Upper lobe of left lung (tissue), 6 donors: ENCODE measurements at regions not wholly inside any gene's neighbourhood (a gene's known extent, or its start where the extent isn't known, plus 50 kb on each side); places are given as distances from the start of the nearest gene placed in this dataset.

ENCODE experiments used
- ATAC-seq, 2 donors: fragments of 200-7000 bp; cut with Tn5 transposase; one replicate each; pipeline ENCODE4 v1.9.1; 2022; ENCODE audit warnings: mild to moderate bottlenecking in 2 of 2, moderate library complexity in 2 of 2; ENCODE audit not compliant: low FRiP score in 2 of 2
- DNase-seq, 2 donors: peaks; one replicate each; pipeline ENCODE4 v3.0.0-alpha.2; 2019 to 2020
- H3K27ac ChIP-seq, 4 donors: fragments of 200-600 bp; sonication (generic); one replicate each; pipeline ENCODE4 v1.5.1; 2016 to 2019
- H3K27me3 ChIP-seq, 4 donors: fragments of 200-600 bp; sonication (generic); one replicate each; pipeline ENCODE4 v1.5.1; 2017 to 2019
- H3K36me3 ChIP-seq, 4 donors: fragments of 200-600 bp; sonication (generic); one replicate each; pipeline ENCODE4 v1.5.1; 2016 to 2019
- H3K4me1 ChIP-seq, 4 donors: fragments of 200-600 bp; sonication (generic); one replicate each; pipeline ENCODE4 v1.5.1; 2018 to 2019
- H3K4me3 ChIP-seq, 4 donors: fragments of 200-600 bp; sonication (generic); one replicate each; pipeline ENCODE4 v1.5.1; 2017 to 2019; ENCODE audit warnings: mild to moderate bottlenecking in 2 of 4, moderate library complexity in 1 of 4
- H3K9me3 ChIP-seq, 4 donors: fragments of 200-600 bp; sonication (generic); one replicate each; pipeline ENCODE4 v1.5.1; 2018 to 2019
- CTCF ChIP-seq, 6 experiments: fragments of 450-650 bp in 4 of 6; fragments of 200-600 bp in 2 of 6; sonication (generic) in 2 of 6; IDR thresholded peaks; one replicate each; pipeline ENCODE4 v1.5.1; 2016 to 2019; ENCODE audit warnings: antibody characterized with exemption in 6 of 6
- EP300 ChIP-seq, 4 donors: sonication (generic); formaldehyde crosslinking; IDR thresholded peaks; one replicate each; pipeline ENCODE4 v1.5.1; 2017; ENCODE audit warnings: antibody characterized with exemption in 4 of 4, control low read depth in 2 of 4
- POLR2A ChIP-seq, 4 donors: fragments of 450-650 bp; IDR thresholded peaks; one replicate each; pipeline ENCODE4 v1.5.1; 2016 to 2017; ENCODE audit warnings: antibody characterized with exemption in 4 of 4, mild to moderate bottlenecking in 2 of 4
- POLR2AphosphoS5 ChIP-seq, 2 donors: sonication (generic); formaldehyde crosslinking; IDR thresholded peaks; one replicate each; pipeline ENCODE4 v1.5.1; 2017; ENCODE audit warnings: antibody characterized with exemption in 2 of 2
- WGBS, 2 donors: methylation state at CpG; one replicate each; pipeline ENCODE4 v1.1.5; 2017 to 2018; 5-methylcytosine and 5-hydroxymethylcytosine counted together
- donor health status: DM: no; HTN: no; CAD: no; lungs with moderate emphysema.
- donor health status: DM: no; HTN: yes; CAD: no; lungs with severe emphysema.

DNA sequence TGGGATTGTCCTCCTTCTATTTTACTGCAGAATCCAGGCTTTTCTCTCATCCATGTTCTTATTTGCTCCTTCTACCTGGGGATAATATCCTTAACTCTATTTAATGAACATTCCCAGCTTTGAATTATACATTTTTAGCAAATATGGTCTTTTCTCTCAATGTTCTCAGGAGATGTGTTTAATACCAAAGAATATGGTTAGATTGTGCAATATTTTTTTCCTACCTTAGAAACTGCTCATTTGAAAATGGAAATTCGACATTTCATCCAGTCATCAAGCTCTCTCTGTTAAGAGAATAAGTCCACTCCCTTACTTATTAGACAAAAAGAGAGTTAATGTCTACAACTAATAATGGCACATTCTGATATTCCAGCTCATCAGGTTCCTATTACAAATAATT lies 160.4 kb upstream of the GULP1 start:
- TF ChIP-seq EP300 (IDR thresholded peaks at IDR 0.05) = no peak
- no peak for TF ChIP-seq POLR2A (IDR thresholded peaks at IDR 0.05)
- no peak for TF ChIP-seq CTCF (IDR thresholded peaks at IDR 0.05)
- no peak for TF ChIP-seq POLR2AphosphoS5 (IDR thresholded peaks at IDR 0.05)
- H3K27me3 ChIP-seq = no peaks in the 10 kb centered on the region
- H3K9me3 ChIP-seq = no peaks in the 10 kb centered on the region
- no peaks in the 10 kb centered on the region for H3K36me3 ChIP-seq
- no peaks in the 10 kb centered on the region for H3K4me1 ChIP-seq
- H3K4me3 ChIP-seq = no peak overlapping the region
- no peak for DNase-seq
- 77 to 81% methylated on average over 1 of the region's 1 CpG for WGBS, 2 donors
- ATAC-seq = no peak
- no peak overlapping the region for H3K27ac ChIP-seq

DNA sequence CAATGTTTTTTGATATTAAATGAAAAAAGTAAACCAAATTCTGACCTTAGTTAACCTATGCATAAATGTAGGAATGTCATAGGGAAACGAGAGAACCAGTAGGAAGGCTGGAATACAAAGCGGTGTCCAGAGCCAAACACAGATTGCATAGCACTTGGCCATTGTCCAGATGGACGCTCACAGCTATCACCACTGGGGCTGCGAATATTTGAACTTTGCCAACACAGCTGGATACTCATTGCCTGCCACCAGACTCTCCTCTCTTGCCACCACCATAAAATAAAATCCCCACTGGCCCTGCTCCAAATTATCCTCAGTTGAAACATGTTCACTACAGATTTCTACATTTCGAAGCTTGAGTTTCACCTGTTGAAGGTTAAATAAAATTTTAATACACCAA lies 159.3 kb upstream of the GULP1 start:
- H3K27ac ChIP-seq = no peak overlapping the region
- 57 to 68% methylated on average over 5 of the region's 5 CpGs for WGBS, 2 donors
- no peak for TF ChIP-seq POLR2A (IDR thresholded peaks at IDR 0.05)
- TF ChIP-seq EP300 (IDR thresholded peaks at IDR 0.05) = no peak
- no peak for TF ChIP-seq POLR2AphosphoS5 (IDR thresholded peaks at IDR 0.05)
- TF ChIP-seq CTCF (IDR thresholded peaks at IDR 0.05) = no peak
- H3K36me3 ChIP-seq = no peaks in the 10 kb centered on the region
- peak in 1 of 2 donors; percentile 41 for ATAC-seq
- DNase-seq = no peak
- no peaks in the 10 kb centered on the region for H3K9me3 ChIP-seq
- no peaks in the 10 kb centered on the region for H3K27me3 ChIP-seq
- H3K4me1 ChIP-seq = no peaks in the 10 kb centered on the region
- H3K4me3 ChIP-seq = no peak overlapping the region

GRCh38 chr2:188134241-188134640 lies 157.4 kb upstream of the GULP1 start:
- Histone ChIP-seq H3K27me3 (no peaks in the 10 kb centered on the region), H3K36me3 (no peaks in the 10 kb centered on the region), H3K9me3 (no peaks in the 10 kb centered on the region), H3K4me3 (no peak overlapping the region), H3K4me1 (no peaks in the 10 kb centered on the region), H3K27ac (no peak overlapping the region)
- no peak for DNase-seq
- no peak for ATAC-seq
- 22 to 60% methylated on average over 1 of the region's 1 CpG for WGBS, 2 donors
- no peak for TF ChIP-seq CTCF (IDR thresholded peaks at IDR 0.05)
- TF ChIP-seq POLR2AphosphoS5 (IDR thresholded peaks at IDR 0.05) = no peak
- TF ChIP-seq POLR2A (IDR thresholded peaks at IDR 0.05) = no peak
- TF ChIP-seq EP300 (IDR thresholded peaks at IDR 0.05) = no peak

- Histone ChIP-seq H3K27ac (no peak overlapping the region), H3K36me3 (no peaks in the 10 kb centered on the region), H3K4me1 (no peaks in the 10 kb centered on the region), H3K4me3 (no peak overlapping the region), H3K27me3 (no peaks in the 10 kb centered on the region), H3K9me3 (no peaks in the 10 kb centered on the region)
- TF ChIP-seq POLR2A (IDR thresholded peaks at IDR 0.05) (no peak), POLR2AphosphoS5 (IDR thresholded peaks at IDR 0.05) (no peak), EP300 (IDR thresholded peaks at IDR 0.05) (no peak), CTCF (IDR thresholded peaks at IDR 0.05) (no peak)
- DNase-seq (no peak), ATAC-seq (no peak)
Measured at GRCh38 chr2:188138313-188138712, 153.4 kb upstream of the GULP1 start.

DNA sequence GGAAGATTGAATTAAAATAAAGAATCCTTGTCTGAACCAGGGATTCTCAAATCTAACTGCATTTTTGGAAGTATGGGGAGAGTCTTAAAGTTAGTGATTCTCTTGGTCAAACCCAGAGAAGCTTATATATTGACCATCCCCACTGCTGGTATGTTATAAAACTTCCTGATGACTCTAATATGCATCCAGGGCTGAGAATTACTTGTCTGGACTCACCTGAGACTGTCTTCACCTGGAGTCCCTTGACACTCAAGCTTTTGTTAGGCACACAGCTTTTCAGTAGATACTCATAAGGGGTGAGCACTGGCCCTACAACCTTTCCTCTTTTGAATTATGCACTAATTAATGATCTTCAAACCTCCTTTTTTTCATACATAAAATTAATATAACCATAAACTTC lies 149.6 kb upstream of the GULP1 start:
- Histone ChIP-seq H3K4me3 (no peak overlapping the region), H3K27ac (no peak overlapping the region), H3K9me3 (no peaks in the 10 kb centered on the region), H3K27me3 (no peaks in the 10 kb centered on the region), H3K36me3 (no peaks in the 10 kb centered on the region), H3K4me1 (no peaks in the 10 kb centered on the region)
- TF ChIP-seq EP300 (IDR thresholded peaks at IDR 0.05) (no peak), CTCF (IDR thresholded peaks at IDR 0.05) (no peak), POLR2AphosphoS5 (IDR thresholded peaks at IDR 0.05) (no peak), POLR2A (IDR thresholded peaks at IDR 0.05) (no peak)
- ATAC-seq (no peak), DNase-seq (no peak)
